Karpas-422 (cell line): ENCODE measurements at regions not wholly inside any gene's neighbourhood (a gene's known extent, or its start where the extent isn't known, plus 50 kb on each side); places are given as distances from the start of the nearest gene placed in this dataset.

Experiments used
- DNase-seq: peaks from one replicate; pipeline ENCODE4 v3.0.0-alpha.2; 2015
- H2AFZ ChIP-seq: fragments of 200-600 bp; sonication (generic); 2 replicates; pipeline ENCODE4 v1.6.1; 2014; ENCODE audit warnings: antibody characterized with exemption, low read length, mixed read lengths
- H3K27ac ChIP-seq: fragments of 200-600 bp; sonication (generic); 2 replicates; pipeline ENCODE4 v1.5.1; 2014; ENCODE audit warnings: mild to moderate bottlenecking, low read length, moderate library complexity
- H3K27me3 ChIP-seq: fragments of 200-600 bp; sonication (generic); 2 replicates; pipeline ENCODE4 v1.6.1; 2014; ENCODE audit warnings: low read length, mixed read lengths
- H3K36me3 ChIP-seq: fragments of 200-600 bp; sonication (generic); 2 replicates; pipeline ENCODE4 v1.6.1; 2014; ENCODE audit warnings: low read length, mixed read lengths; ENCODE audit not compliant: insufficient read depth
- H3K4me1 ChIP-seq: fragments of 200-600 bp; sonication (generic); 2 replicates; pipeline ENCODE4 v1.6.1; 2014; ENCODE audit warnings: mild to moderate bottlenecking, low read length, mixed read lengths
- H3K4me2 ChIP-seq: fragments of 200-600 bp; sonication (generic); 2 replicates; pipeline ENCODE4 v1.6.1; 2014; ENCODE audit warnings: low read length, low read depth, mild to moderate bottlenecking; ENCODE audit not compliant: poor library complexity, severe bottlenecking
- H3K4me3 ChIP-seq: fragments of 200-600 bp; sonication (generic); 2 replicates; pipeline ENCODE4 v1.5.1; 2014; ENCODE audit warnings: mild to moderate bottlenecking, antibody characterized with exemption, low read length, mixed read lengths
- H3K79me2 ChIP-seq: fragments of 200-600 bp; sonication (generic); 2 replicates; pipeline ENCODE4 v1.6.1; 2014; ENCODE audit warnings: mild to moderate bottlenecking, low read length, mixed read lengths
- H3K9ac ChIP-seq: fragments of 200-600 bp; sonication (generic); 2 replicates; pipeline ENCODE4 v1.6.0; 2014; ENCODE audit warnings: low read length
- H3K9me2 ChIP-seq: fragments of 200-600 bp; sonication (generic), shearing (Covaris generic); replicated peaks from 2 replicates; pipeline ENCODE4 v1.6.0; 2014; ENCODE audit warnings: mild to moderate bottlenecking, low read length, moderate library complexity; ENCODE audit not compliant: insufficient read depth
- H3K9me3 ChIP-seq: fragments of 300-700, 200-600 bp; sonication (generic); 2 replicates; pipeline ENCODE4 v1.6.1; 2014; ENCODE audit warnings: low read length, mixed read lengths
- H4K20me1 ChIP-seq: fragments of 200-600 bp; sonication (generic); 2 replicates; pipeline ENCODE4 v1.6.1; 2014; ENCODE audit warnings: mild to moderate bottlenecking, antibody characterized with exemption, low read length, low read depth; ENCODE audit not compliant: insufficient read depth

- Histone ChIP-seq H3K79me2 (no peaks in the 10 kb centered on the region), H3K27me3 (no peaks in the 10 kb centered on the region), H3K36me3 (no peaks in the 10 kb centered on the region), H3K9me3 (no peaks in the 10 kb centered on the region), H3K4me1 (no peaks in the 10 kb centered on the region), H3K27ac (no peak overlapping the region), H3K4me3 (no peak overlapping the region), H2AFZ (no peak overlapping the region), H3K9me2 (no peaks in the 10 kb centered on the region), H3K9ac (no peak overlapping the region), H3K4me2 (no peak overlapping the region), H4K20me1 (no peaks in the 10 kb centered on the region)
- no peak for DNase-seq
Measured at GRCh38 chr16:87178177-87178863, 138.9 kb downstream of the C16orf95 start.

- no peaks in the 10 kb centered on the region for H3K9me3 ChIP-seq
- no peak for DNase-seq
- no peak overlapping the region for H3K4me3 ChIP-seq
- no peaks in the 10 kb centered on the region for H3K36me3 ChIP-seq
- no peaks in the 10 kb centered on the region for H4K20me1 ChIP-seq
- H3K4me2 ChIP-seq: no peak overlapping the region
- H2AFZ ChIP-seq: no peak overlapping the region
- no peaks in the 10 kb centered on the region for H3K79me2 ChIP-seq
- no peaks in the 10 kb centered on the region for H3K4me1 ChIP-seq
- no peak overlapping the region for H3K27ac ChIP-seq
- H3K27me3 ChIP-seq: no peaks in the 10 kb centered on the region
- no peaks in the 10 kb centered on the region for H3K9me2 ChIP-seq
- no peak overlapping the region for H3K9ac ChIP-seq
Measured at GRCh38 chr16:87178977-87179376, 138.2 kb downstream of the C16orf95 start.

DNA sequence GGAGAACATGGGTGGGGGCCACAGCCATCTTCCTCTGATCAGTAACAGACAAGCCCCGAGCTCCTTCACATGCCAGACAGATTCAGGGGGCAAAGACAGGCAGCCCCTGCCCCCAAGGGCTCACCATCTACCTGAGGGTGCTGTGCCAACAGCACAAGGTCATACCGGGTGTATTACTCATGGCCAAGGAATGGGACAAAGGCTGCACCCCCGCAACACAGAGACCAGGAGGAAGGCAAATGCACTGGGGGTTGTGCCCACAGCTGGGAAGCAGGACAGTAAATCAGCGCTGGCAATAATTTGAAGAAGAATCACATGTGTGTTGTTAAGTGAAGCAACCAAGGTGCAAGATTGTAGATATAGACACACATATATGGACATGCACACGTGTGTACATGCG lies 137.1 kb downstream of the C16orf95 start:
- Histone ChIP-seq H3K9ac (no peak overlapping the region), H3K9me2 (no peaks in the 10 kb centered on the region), H3K4me2 (no peak overlapping the region), H3K79me2 (no peaks in the 10 kb centered on the region), H2AFZ (no peak overlapping the region), H3K36me3 (no peaks in the 10 kb centered on the region), H3K27ac (no peak overlapping the region), H3K4me3 (no peak overlapping the region), H4K20me1 (no peaks in the 10 kb centered on the region), H3K9me3 (no peaks in the 10 kb centered on the region), H3K27me3 (no peaks in the 10 kb centered on the region), H3K4me1 (no peaks in the 10 kb centered on the region)
- DNase-seq: no peak

- H3K27me3 ChIP-seq: no peaks in the 10 kb centered on the region
- H3K4me2 ChIP-seq: no peak overlapping the region
- no peak overlapping the region for H2AFZ ChIP-seq
- H3K4me1 ChIP-seq: no peaks in the 10 kb centered on the region
- no peaks in the 10 kb centered on the region for H3K79me2 ChIP-seq
- no peaks in the 10 kb centered on the region for H3K9me2 ChIP-seq
- H3K4me3 ChIP-seq: no peak overlapping the region
- peaks cover 10% of the 10 kb centered on the region for H3K9me3 ChIP-seq
- H4K20me1 ChIP-seq: no peaks in the 10 kb centered on the region
- no peaks in the 10 kb centered on the region for H3K36me3 ChIP-seq
- no peak for DNase-seq
- no peak overlapping the region for H3K9ac ChIP-seq
- no peak overlapping the region for H3K27ac ChIP-seq
Measured at GRCh38 chr16:87182759-87183158, 134.4 kb downstream of the C16orf95 start.

GRCh38 chr16:87183647-87184046 lies 133.5 kb downstream of the C16orf95 start:
- no peaks in the 10 kb centered on the region for H3K79me2 ChIP-seq
- H3K4me2 ChIP-seq: no peak overlapping the region
- no peak for DNase-seq
- H3K27me3 ChIP-seq: no peaks in the 10 kb centered on the region
- H3K9me3 ChIP-seq: peaks cover 12% of the 10 kb centered on the region
- no peaks in the 10 kb centered on the region for H3K36me3 ChIP-seq
- no peaks in the 10 kb centered on the region for H3K4me1 ChIP-seq
- no peak overlapping the region for H3K4me3 ChIP-seq
- no peaks in the 10 kb centered on the region for H3K9me2 ChIP-seq
- H2AFZ ChIP-seq: no peak overlapping the region
- H3K27ac ChIP-seq: no peak overlapping the region
- H4K20me1 ChIP-seq: no peaks in the 10 kb centered on the region
- H3K9ac ChIP-seq: no peak overlapping the region

DNA sequence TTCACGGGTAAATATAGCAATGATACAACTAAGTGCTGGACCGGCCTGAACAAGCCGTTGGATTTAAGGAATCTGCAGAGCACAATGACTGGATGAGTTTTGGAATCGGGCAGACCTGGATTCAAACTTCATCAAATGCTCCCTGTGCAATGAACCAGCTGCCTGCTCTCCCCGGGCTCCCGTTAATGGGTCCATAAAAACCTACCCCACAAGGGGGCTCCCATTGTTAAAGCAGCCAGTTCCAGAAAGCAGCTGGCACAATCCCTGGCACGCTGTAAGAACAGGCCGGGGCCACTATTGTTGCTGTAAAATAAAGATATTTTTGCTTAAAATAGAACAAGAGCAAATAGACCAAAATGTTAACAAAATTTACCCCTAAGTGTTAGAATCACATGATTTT lies 131.9 kb downstream of the C16orf95 start:
- Histone ChIP-seq H3K9me2 (no peaks in the 10 kb centered on the region), H3K4me2 (no peak overlapping the region), H3K9ac (no peak overlapping the region), H3K27ac (no peak overlapping the region), H2AFZ (no peak overlapping the region), H4K20me1 (no peaks in the 10 kb centered on the region), H3K4me1 (no peaks in the 10 kb centered on the region), H3K27me3 (no peaks in the 10 kb centered on the region), H3K36me3 (no peaks in the 10 kb centered on the region; the same call in 1 of the 2 replicates), H3K4me3 (no peak overlapping the region), H3K79me2 (no peaks in the 10 kb centered on the region), H3K9me3 (peaks cover 23% of the 10 kb centered on the region)
- DNase-seq: no peak

DNA sequence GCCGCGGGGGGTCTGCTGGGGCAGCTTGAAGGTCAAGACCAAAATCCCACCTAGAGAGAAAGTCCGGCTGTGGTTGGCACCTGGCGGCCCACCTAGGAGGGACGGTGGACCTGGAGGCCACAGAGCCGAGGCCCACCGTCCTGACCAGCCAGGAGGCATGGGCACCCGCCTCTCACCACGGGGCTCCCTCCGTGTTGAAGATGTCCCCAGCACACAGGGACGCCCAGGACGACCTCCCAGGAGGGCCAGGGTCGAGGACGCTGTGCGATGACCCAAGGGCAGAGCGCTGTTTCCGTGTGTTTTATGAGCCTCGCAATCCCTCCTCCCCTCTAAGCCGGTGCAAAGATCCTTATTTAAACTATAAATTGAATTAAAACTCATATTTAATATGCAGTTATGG lies 131.2 kb downstream of the C16orf95 start:
- no peak overlapping the region for H3K4me2 ChIP-seq
- no peak for DNase-seq

DNA sequence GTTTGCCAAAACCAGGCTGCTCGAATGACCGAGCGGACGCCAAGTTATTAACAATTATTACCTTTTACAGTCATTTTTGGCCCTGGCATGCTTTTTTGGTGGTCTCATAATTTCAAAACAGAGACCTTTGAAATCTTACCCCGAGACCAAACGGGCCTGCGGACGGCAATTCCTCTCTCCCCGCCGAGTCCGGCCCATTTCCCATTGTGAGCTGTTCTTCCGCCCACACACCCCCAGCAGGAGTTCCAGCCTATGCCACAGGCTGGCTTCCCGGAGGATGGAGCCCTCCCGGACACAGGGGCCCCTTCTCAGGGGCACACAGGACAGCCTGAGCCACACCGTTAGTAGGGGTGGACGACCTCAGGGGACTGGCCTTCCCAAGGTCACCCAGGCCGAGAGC lies 130.7 kb downstream of the C16orf95 start:
- Histone ChIP-seq H3K4me1 (no peaks in the 10 kb centered on the region), H2AFZ (no peak overlapping the region), H3K9ac (no peak overlapping the region), H3K36me3 (no peaks in the 10 kb centered on the region; the same call in 1 of the 2 replicates), H3K4me3 (no peak overlapping the region), H3K9me3 (peaks cover 29% of the 10 kb centered on the region), H3K79me2 (no peaks in the 10 kb centered on the region), H4K20me1 (no peaks in the 10 kb centered on the region), H3K4me2 (no peak overlapping the region), H3K9me2 (no peaks in the 10 kb centered on the region), H3K27ac (no peak overlapping the region), H3K27me3 (no peaks in the 10 kb centered on the region)
- DNase-seq: no peak

More for the DNA sequence above, 131.2 kb downstream of the C16orf95 start:
- no peak overlapping the region for H2AFZ ChIP-seq
- H3K4me3 ChIP-seq: no peak overlapping the region
- H3K4me1 ChIP-seq: no peaks in the 10 kb centered on the region
- H3K79me2 ChIP-seq: no peaks in the 10 kb centered on the region
- no peaks in the 10 kb centered on the region; the same call in 1 of the 2 replicates for H3K36me3 ChIP-seq
- no peaks in the 10 kb centered on the region for H3K27me3 ChIP-seq
- no peaks in the 10 kb centered on the region for H4K20me1 ChIP-seq
- H3K9ac ChIP-seq: no peak overlapping the region
- H3K9me3 ChIP-seq: peaks cover 29% of the 10 kb centered on the region
- H3K27ac ChIP-seq: no peak overlapping the region
- H3K9me2 ChIP-seq: no peaks in the 10 kb centered on the region
